ENCODE measurements at regions not wholly inside any gene's neighbourhood (a gene's known extent, or its start where the extent isn't known, plus 50 kb on each side); places are given as distances from the start of the nearest gene placed in this dataset.
"Not testable (repeated sequence)": the region's sequence is repeated elsewhere in the genome, so short reads cannot be mapped to it uniquely, and the experiment has no call there.

- DNase-seq: no peak
Measured at GRCh38 chr2:194591192-194591591, 1065.8 kb upstream of the SLC39A10 start.

GRCh38 chr2:194587739-194588270 is 1069.2 kb upstream of the SLC39A10 start:
- no peak for DNase-seq

- no peak for DNase-seq
Measured at GRCh38 chr2:194567661-194568017, 1089.4 kb upstream of the SLC39A10 start.

- no peak for DNase-seq
Measured at GRCh38 chr2:194566907-194567660, 1089.9 kb upstream of the SLC39A10 start.

- no peak for DNase-seq
Measured at GRCh38 chr2:194564422-194564821, 1092.6 kb upstream of the SLC39A10 start.

- no peak for DNase-seq
Measured at GRCh38 chr2:194562329-194562728, 1094.7 kb upstream of the SLC39A10 start.

DNA sequence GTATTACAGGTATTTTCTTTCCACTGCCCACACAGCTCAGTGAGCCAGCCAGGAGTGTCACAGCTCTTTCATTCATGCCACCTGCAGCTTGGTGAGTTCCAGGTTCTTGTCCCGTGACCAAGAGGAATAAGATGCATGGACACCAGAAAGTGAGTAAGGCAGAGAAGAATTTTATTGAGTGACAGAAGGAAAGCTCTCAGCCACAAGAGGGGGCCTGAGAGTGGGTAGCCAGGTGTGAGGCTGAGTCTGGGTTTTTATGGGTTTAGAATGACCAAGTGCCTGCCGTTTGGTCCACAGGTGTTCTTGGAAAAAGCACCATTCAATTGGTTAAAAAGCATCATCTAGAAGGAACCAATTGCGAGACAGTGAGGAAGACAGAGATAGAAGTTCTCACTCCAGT is 1097.1 kb upstream of the SLC39A10 start:
- no peak for DNase-seq

- no peak for DNase-seq
Measured at GRCh38 chr2:194559523-194559922, 1097.5 kb upstream of the SLC39A10 start.

GRCh38 chr2:194557993-194558392 is 1099.0 kb upstream of the SLC39A10 start:
- DNase-seq: no peak

DNA sequence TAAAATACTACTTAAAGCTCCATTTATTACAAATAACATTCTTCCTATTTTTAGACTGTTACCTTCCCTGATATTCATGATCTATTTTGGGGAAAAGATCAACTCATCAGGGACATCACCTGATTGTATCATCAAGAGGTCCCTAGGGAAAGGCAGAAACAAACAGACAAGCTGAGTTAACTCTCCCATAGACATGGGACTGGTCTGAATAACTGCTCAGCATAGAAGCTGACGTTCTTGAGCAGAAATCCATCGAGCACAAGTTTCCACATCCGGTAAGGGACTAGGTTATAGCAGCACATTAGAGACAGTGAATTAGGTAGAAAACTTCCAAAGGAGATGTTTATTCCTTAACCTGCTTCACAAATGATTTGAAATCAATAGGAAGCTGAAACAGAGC is 1100.4 kb upstream of the SLC39A10 start:
- no peak for DNase-seq

DNA sequence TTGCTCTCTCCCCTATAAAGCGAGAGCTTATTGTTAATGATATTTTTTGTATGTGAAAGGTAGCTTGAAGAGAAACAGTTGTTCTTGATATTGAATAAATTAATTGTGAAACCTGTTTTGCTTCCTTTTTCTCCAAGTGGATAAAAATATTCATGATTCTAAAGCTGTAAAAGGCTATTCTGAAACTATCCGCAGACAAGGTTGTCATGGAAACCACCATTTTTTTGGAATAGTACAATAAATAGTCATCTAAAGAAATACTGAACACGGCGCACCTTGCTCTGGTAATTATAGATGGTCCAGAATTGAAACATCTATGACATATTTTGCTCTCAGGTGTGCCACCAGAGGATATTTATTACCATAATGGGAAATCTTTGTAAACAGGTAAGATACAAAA is 1103.0 kb upstream of the SLC39A10 start:
- no peak for DNase-seq

- DNase-seq: no peak
Measured at GRCh38 chr2:194550702-194551101, 1106.3 kb upstream of the SLC39A10 start.

GRCh38 chr2:194549387-194549786 is 1107.6 kb upstream of the SLC39A10 start:
- DNase-seq: no peak

DNA sequence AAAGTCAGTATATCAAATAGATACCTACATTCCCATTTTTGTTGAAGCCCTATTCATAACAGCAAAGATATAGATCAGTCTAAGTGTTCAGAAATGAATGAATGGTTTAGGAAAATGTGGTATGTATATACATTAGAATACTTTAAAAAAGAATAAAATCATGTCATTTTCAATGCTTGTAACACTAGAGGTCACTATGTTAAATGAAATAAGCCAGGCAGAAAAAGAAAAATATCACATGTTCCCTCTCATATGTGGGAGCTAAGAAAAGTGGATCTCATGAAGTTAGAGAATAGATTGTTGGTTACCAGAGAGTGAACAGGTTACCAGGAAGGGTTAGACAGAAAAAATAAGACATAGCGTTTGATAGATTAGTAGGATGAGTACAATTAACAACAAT is 1111.0 kb upstream of the SLC39A10 start:
- DNase-seq: peak; percentile 7 to 44

- no peak for DNase-seq
Measured at GRCh38 chr2:194539425-194539824, 1117.6 kb upstream of the SLC39A10 start.

GRCh38 chr2:194526121-194526520 is 1130.9 kb upstream of the SLC39A10 start:
- no peak for DNase-seq

GRCh38 chr2:194514281-194514680 is 1142.7 kb upstream of the SLC39A10 start:
- no peak for DNase-seq

- DNase-seq: not testable (repeated sequence)
Measured at GRCh38 chr2:194511070-194511469, 1146.0 kb upstream of the SLC39A10 start.

- not testable (repeated sequence) for DNase-seq
Measured at GRCh38 chr2:194504876-194505275, 1152.2 kb upstream of the SLC39A10 start.

DNA sequence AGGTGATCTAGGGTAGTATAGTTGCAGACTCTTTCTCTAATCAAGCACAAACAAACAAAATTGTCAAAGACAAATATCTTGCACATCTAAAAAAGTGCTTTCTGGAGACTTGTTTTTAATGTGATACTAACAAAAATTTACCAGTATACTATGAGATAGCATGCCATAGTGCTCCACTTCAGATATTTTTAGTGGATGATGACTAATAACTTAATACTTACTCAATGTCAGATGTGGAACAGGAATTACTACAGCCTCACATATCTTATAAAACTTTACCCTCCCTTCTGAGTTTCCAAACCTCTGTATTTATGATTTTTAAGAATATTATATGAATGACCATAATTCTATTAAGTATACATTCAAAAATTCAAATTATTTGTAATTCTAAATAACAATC is 1162.0 kb upstream of the SLC39A10 start:
- no peak for DNase-seq

DNA sequence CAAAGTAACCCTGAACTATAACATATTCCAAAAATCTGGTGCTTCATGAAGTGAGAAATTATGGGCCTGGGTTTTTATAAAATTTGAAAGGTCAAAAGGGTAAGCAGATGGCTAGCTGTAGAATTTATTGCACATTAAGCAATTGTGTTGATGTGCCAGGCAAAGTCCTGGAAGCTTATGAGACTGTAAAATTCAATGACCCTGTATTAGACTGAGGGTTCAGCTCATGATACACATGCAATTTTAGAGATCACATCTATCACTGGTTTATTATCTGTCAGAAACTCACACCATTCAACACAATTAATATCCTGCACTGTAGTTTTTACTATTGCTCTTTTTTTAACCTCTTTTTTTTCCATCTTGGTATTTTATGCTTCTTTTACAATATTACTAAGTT is 1162.6 kb upstream of the SLC39A10 start:
- DNase-seq: no peak

DNA sequence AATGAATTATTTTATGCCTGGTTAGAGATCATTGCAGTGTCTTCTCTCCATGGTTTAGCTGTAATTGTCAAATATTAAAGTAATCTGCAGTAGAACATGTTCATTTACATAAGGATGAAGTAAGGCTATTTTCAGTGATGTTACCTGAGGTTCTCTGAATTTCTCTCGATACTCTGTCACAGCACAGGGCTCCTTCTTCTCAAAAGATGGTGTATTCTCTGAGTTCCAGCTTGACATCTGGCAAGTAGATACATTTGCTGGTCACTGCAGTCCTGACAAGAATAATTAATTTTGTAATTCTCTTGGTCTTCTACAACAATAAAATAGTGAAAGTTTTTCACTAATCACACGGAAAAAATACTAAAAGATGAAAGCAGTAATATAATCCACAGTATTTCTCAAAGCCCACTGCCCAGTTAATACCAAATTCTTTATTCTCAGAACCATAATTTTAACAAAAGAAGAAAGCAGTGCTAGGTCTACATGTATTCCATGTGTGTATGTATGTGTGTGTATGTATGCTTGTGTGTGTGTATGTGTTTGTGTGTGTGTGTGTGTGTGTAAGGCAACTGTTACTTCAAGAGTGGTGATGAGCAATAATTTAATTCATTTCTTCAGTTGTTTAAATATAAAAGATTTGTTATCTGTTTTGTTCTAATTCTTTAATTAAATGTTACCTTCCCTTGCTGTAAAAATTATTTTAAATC is 1165.5 kb upstream of the SLC39A10 start:
- DNase-seq: no peak

DNA sequence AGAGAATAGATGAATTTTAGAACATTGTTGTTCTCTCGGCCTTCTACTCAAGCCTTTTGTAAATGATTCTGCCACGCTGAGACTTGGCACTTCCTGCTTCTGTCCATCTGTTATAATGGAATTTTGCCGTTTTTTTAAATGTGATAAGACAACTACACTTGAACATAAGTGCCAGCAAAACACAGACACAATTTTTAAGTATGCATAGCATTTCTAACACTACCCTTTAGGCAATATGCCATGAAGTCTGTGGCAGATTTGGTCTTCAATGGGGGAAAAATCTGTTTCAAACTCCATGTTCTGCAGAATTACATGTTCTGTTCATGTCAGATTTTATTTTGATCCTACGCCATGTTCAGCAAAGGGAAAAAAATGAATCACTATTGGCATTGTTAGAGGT is 1170.7 kb upstream of the SLC39A10 start:
- DNase-seq: no peak

DNA sequence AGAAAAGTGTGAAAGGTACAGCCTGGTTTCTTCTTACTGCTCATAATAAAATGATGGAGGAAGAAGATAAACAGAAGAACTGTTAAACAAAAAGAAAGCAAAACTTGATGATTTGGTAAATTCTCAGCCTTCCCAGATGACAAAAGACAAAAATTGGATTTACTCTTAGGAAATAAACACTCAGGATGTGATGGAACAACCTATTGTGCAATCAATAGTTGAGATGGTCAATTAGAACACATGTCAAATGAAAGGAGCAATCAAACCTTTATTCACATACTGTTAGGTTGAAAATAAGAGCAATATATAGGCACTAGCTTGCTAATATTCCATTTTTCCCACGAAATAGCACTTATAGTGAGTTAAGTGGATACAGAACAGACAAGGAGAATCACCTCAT is 1174.0 kb upstream of the SLC39A10 start:
- no peak for DNase-seq
